ENCODE measurements at regions not wholly inside any gene's neighbourhood (a gene's known extent, or its start where the extent isn't known, plus 50 kb on each side); places are given as distances from the start of the nearest gene placed in this dataset.

DNA sequence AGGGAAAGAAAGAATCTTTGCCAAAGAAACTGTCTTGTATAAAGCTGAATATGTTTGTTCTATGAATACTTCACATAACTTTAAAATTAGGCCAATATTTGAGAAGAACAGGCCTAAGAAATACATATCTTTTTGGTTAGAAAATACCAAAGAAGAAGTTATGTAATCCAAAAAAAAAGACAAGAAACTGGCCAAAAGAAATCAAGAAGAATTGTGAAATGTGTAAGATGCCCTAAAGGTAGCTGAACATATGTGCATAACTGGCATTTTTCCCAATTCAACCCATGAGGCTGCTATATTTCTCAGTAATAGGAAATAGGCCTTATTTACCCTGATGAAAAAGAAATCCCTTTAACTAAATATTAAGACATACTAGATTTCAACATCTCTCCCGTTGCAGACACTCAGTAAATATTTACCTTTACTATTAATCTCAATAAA is 290.0 kb downstream of the CETN3 start:
- Histone ChIP-seq H3K36me3 (ENCODE audit: control insufficient read depth, insufficient read depth, low read length) (no peaks in the 10 kb centered on the region), H3K27me3 (replicated peaks; ENCODE audit: control insufficient read depth, insufficient read depth, low read length, poor library complexity, severe bottlenecking) (no peaks in the 10 kb centered on the region), H3K27ac (ENCODE audit: insufficient read depth, low read length, poor library complexity, severe bottlenecking) (no peak overlapping the region), H3K4me1 (ENCODE audit: control insufficient read depth, insufficient read depth, low read length, poor library complexity, severe bottlenecking) (no peaks in the 10 kb centered on the region), H3K4me3 (ENCODE audit: insufficient read depth, low read depth, low read length, poor library complexity, severe bottlenecking) (no peak overlapping the region), H3K9me3 (ENCODE audit: control insufficient read depth, low read length) (no peaks in the 10 kb centered on the region)
- DNase-seq = no peak

DNA sequence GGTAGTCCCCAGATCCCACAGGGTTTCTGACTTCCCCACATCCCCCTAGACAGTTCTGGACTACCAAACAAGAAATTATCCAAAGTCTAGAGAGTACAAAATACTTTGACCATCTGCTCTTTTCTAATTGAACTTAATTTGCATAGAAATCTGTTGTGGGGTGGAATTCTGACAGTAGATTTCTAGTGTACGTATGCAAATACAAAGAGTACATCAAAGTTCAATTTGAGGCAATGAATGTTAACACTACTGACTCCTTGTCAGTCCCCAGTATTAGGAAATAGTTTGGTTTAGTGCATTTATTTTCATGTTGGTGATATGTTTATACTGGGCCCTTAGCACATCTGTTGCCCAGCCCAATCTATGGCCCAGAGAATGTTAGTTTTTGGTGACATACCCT is 292.6 kb downstream of the CETN3 start:
- no peak overlapping the region for H3K27ac ChIP-seq (ENCODE audit: insufficient read depth, low read length, poor library complexity, severe bottlenecking)
- no peak for DNase-seq
- H3K4me1 ChIP-seq (ENCODE audit: control insufficient read depth, insufficient read depth, low read length, poor library complexity, severe bottlenecking) = no peaks in the 10 kb centered on the region
- H3K9me3 ChIP-seq (ENCODE audit: control insufficient read depth, low read length) = no peaks in the 10 kb centered on the region
- H3K36me3 ChIP-seq (ENCODE audit: control insufficient read depth, insufficient read depth, low read length) = no peaks in the 10 kb centered on the region
- H3K4me3 ChIP-seq (ENCODE audit: insufficient read depth, low read depth, low read length, poor library complexity, severe bottlenecking) = no peak overlapping the region
- H3K27me3 ChIP-seq (replicated peaks; ENCODE audit: control insufficient read depth, insufficient read depth, low read length, poor library complexity, severe bottlenecking) = no peaks in the 10 kb centered on the region

DNA sequence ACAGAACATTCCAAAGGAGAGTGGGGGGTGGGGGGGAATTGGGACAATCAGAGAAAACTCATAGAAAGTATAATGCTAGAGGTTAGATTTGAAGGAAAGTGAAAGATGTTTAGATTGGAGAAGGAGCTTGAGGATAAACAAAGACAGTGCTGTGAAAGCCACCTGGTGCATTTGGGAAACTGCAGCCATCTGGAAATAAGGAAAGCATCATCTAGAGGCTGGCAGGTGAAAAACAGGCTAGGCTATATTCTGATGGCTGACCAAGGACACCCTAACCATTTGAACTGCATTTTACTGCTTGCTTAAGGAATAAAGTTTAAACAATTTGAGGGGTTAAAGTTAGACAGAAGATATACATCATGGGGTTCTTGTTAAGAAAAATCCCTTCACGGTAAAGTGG is 296.4 kb downstream of the CETN3 start:
- no peaks in the 10 kb centered on the region for H3K36me3 ChIP-seq (ENCODE audit: control insufficient read depth, insufficient read depth, low read length)
- no peak overlapping the region for H3K4me3 ChIP-seq (ENCODE audit: insufficient read depth, low read depth, low read length, poor library complexity, severe bottlenecking)
- DNase-seq = no peak
- no peaks in the 10 kb centered on the region for H3K27me3 ChIP-seq (replicated peaks; ENCODE audit: control insufficient read depth, insufficient read depth, low read length, poor library complexity, severe bottlenecking)
- no peak overlapping the region for H3K27ac ChIP-seq (ENCODE audit: insufficient read depth, low read length, poor library complexity, severe bottlenecking)
- H3K9me3 ChIP-seq (ENCODE audit: control insufficient read depth, low read length) = no peaks in the 10 kb centered on the region
- H3K4me1 ChIP-seq (ENCODE audit: control insufficient read depth, insufficient read depth, low read length, poor library complexity, severe bottlenecking) = no peaks in the 10 kb centered on the region

DNA sequence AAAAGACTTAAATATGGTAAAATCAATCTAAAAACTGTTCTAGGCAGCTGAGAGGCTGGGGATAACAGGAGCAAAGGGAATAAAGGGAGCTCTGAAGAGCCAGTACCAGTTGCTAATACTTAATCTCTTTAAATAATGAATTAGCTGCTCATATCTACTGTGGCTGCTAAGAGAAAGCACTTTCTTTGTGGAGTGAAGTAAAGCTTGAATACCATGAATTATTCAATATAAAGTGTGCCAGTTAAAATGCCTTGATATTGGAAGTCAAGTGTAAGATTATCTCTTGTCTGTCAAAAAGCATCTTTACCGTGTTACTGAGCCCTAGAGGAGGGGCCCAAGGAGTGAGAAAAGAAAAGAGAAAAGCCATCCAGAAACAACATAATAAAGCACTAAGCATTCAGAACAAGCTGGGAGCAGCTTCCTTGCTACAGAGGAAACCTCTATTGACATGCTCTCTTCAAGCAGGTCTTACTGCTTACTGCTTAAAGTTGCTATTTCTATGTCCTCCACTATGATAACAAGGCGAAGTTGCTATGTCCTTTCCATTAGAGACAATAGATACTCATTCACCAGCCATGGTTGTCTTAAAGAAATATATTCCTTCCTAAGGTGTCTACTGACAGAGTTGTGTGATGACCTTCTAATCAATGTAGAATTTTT is 297.4 kb downstream of the CETN3 start:
- no peaks in the 10 kb centered on the region for H3K9me3 ChIP-seq (ENCODE audit: control insufficient read depth, low read length)
- H3K27me3 ChIP-seq (replicated peaks; ENCODE audit: control insufficient read depth, insufficient read depth, low read length, poor library complexity, severe bottlenecking) = no peaks in the 10 kb centered on the region
- no peak overlapping the region for H3K4me3 ChIP-seq (ENCODE audit: insufficient read depth, low read depth, low read length, poor library complexity, severe bottlenecking)
- no peaks in the 10 kb centered on the region for H3K4me1 ChIP-seq (ENCODE audit: control insufficient read depth, insufficient read depth, low read length, poor library complexity, severe bottlenecking)
- no peak overlapping the region for H3K27ac ChIP-seq (ENCODE audit: insufficient read depth, low read length, poor library complexity, severe bottlenecking)
- H3K36me3 ChIP-seq (ENCODE audit: control insufficient read depth, insufficient read depth, low read length) = no peaks in the 10 kb centered on the region
- DNase-seq = no peak

DNA sequence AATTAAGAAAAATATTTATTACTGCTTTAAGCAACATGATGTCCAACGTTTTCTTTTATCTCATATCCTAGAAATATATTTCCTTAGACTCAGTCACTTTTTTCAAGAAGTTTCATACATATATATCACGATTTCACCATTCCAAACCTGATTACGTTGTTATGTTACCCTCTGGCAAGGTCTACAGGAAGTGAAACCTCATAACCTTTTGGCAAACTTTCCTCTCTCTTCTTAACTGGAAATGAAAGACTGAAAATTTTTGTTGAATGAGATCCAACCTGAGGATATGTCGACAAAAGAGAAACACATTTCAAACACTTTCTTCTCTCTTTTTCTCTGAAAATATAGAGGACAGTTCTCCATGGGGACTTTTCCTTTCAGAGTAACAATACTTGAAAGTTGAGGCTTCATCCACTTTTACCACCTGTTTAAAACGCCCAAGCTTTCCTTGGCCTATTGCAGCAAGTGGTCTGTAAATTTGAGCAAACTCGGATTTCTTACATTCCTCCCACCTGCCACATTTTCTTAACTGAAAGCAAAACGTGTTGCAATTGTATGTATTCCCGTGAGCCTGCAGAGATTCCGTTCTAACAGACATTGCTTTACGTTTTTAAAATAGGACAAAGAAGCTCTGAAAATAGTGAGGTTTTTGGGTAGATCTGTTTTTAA is 298.1 kb downstream of the CETN3 start:
- Histone ChIP-seq H3K9me3 (ENCODE audit: control insufficient read depth, low read length) (no peaks in the 10 kb centered on the region), H3K4me1 (ENCODE audit: control insufficient read depth, insufficient read depth, low read length, poor library complexity, severe bottlenecking) (no peaks in the 10 kb centered on the region), H3K4me3 (ENCODE audit: insufficient read depth, low read depth, low read length, poor library complexity, severe bottlenecking) (no peak overlapping the region), H3K27ac (ENCODE audit: insufficient read depth, low read length, poor library complexity, severe bottlenecking) (no peak overlapping the region), H3K27me3 (replicated peaks; ENCODE audit: control insufficient read depth, insufficient read depth, low read length, poor library complexity, severe bottlenecking) (no peaks in the 10 kb centered on the region), H3K36me3 (ENCODE audit: control insufficient read depth, insufficient read depth, low read length) (no peaks in the 10 kb centered on the region)
- DNase-seq = no peak

DNA sequence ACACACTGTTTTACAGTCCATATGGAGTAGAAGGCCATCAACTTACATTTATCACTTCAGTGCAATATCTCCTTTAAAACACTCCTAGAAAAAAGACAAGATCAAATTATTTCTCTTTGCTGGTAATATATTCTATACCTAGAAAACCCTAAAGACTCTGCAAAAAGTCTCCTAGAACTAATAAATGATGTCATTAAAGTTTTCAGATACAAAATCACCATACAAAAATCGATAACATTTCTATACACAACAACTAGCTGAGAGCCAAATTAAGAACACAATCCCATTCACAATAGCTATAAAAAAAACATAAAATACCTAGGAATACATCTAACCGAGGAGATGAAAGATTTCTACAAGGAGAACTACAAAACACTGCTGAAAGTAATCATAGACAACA is 300.3 kb downstream of the CETN3 start:
- Histone ChIP-seq H3K9me3 (ENCODE audit: control insufficient read depth, low read length) (no peaks in the 10 kb centered on the region), H3K4me3 (ENCODE audit: insufficient read depth, low read depth, low read length, poor library complexity, severe bottlenecking) (no peak overlapping the region), H3K4me1 (ENCODE audit: control insufficient read depth, insufficient read depth, low read length, poor library complexity, severe bottlenecking) (no peaks in the 10 kb centered on the region), H3K36me3 (ENCODE audit: control insufficient read depth, insufficient read depth, low read length) (no peaks in the 10 kb centered on the region), H3K27ac (ENCODE audit: insufficient read depth, low read length, poor library complexity, severe bottlenecking) (no peak overlapping the region), H3K27me3 (replicated peaks; ENCODE audit: control insufficient read depth, insufficient read depth, low read length, poor library complexity, severe bottlenecking) (no peaks in the 10 kb centered on the region)
- DNase-seq = no peak

DNA sequence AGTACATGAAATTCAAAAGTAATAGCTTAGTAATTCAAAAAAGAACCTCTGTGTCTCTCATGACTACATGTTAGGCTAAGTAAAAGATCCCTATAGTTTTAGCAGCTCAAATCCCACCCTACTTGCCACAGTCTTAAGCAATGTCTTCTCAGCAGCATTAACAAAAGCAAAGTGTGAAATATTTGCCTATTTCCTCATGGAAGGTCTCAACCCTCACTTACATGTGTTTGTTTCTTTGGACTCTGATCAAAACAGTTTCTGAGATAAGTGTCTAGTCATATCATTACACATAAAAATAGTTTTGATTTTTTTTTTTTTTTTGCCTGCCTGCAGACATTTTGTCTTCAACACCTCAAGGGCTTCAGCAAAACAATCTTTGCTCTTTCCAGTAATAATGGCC is 310.5 kb downstream of the CETN3 start:
- DNase-seq = no peak
- Histone ChIP-seq H3K9me3 (ENCODE audit: control insufficient read depth, low read length) (no peaks in the 10 kb centered on the region), H3K36me3 (ENCODE audit: control insufficient read depth, insufficient read depth, low read length) (no peaks in the 10 kb centered on the region), H3K4me1 (ENCODE audit: control insufficient read depth, insufficient read depth, low read length, poor library complexity, severe bottlenecking) (no peaks in the 10 kb centered on the region), H3K27ac (ENCODE audit: insufficient read depth, low read length, poor library complexity, severe bottlenecking) (no peak overlapping the region), H3K4me3 (ENCODE audit: insufficient read depth, low read depth, low read length, poor library complexity, severe bottlenecking) (no peak overlapping the region), H3K27me3 (replicated peaks; ENCODE audit: control insufficient read depth, insufficient read depth, low read length, poor library complexity, severe bottlenecking) (no peaks in the 10 kb centered on the region)

DNA sequence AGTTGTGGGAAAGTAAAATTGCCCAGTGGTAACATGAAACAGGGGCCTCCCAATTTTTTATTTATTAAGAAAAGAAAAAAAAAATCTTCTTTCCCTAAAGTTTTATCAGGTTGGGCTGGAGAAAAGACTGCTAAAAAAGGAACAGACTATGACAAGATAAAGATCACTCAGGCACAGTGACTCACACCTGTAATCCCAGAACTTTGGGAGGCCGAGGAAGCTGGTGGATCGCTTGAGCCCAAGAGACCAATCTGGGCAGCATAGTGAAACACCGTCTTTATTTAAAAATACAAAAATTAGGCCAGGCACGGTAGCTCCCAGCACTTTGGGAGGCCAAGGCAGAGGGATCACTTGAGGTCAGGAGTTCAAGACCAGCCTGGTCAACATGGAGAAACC is 312.5 kb downstream of the CETN3 start:
- no peak overlapping the region for H3K27ac ChIP-seq (ENCODE audit: insufficient read depth, low read length, poor library complexity, severe bottlenecking)

DNA sequence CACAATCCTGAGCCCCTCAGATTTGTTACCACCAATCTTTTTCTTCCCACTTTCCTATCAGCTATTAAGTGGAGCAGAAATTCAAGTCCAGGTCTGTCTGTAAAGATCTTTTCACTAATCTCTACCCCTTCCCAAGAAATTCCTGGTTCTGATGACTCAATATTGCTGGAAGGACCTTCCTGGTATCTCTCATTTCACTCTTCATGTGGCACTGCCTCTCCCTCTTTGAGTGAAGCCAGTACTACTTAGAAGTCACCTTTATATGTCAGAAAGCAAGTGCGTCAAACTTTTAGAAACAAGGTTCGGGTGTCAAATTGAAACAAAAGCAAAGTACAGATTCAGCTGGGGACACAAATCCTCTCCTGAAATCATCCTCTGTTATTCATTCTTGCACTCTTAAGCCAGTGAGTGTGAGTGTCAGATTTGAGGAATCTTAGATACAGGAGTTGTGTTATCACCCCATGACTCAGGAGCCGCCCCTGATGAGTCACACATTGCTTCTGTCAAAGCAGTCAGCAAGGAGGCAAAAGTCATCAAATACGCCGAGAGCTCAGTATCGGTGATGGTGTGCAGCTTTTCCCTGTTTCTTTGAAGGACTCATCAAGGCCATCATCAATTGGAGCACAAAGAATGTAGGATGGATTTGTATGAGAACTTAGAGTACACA is 313.0 kb downstream of the CETN3 start:
- Histone ChIP-seq H3K36me3 (ENCODE audit: control insufficient read depth, insufficient read depth, low read length) (no peaks in the 10 kb centered on the region), H3K9me3 (ENCODE audit: control insufficient read depth, low read length) (no peaks in the 10 kb centered on the region), H3K4me3 (ENCODE audit: insufficient read depth, low read depth, low read length, poor library complexity, severe bottlenecking) (no peak overlapping the region), H3K4me1 (ENCODE audit: control insufficient read depth, insufficient read depth, low read length, poor library complexity, severe bottlenecking) (no peaks in the 10 kb centered on the region), H3K27me3 (replicated peaks; ENCODE audit: control insufficient read depth, insufficient read depth, low read length, poor library complexity, severe bottlenecking) (no peaks in the 10 kb centered on the region), H3K27ac (ENCODE audit: insufficient read depth, low read length, poor library complexity, severe bottlenecking) (no peak overlapping the region)
- no peak for DNase-seq

More for the DNA sequence above, 312.5 kb downstream of the CETN3 start:
- Histone ChIP-seq H3K9me3 (ENCODE audit: control insufficient read depth, low read length) (no peaks in the 10 kb centered on the region), H3K27me3 (replicated peaks; ENCODE audit: control insufficient read depth, insufficient read depth, low read length, poor library complexity, severe bottlenecking) (no peaks in the 10 kb centered on the region), H3K36me3 (ENCODE audit: control insufficient read depth, insufficient read depth, low read length) (no peaks in the 10 kb centered on the region), H3K4me3 (ENCODE audit: insufficient read depth, low read depth, low read length, poor library complexity, severe bottlenecking) (no peak overlapping the region), H3K4me1 (ENCODE audit: control insufficient read depth, insufficient read depth, low read length, poor library complexity, severe bottlenecking) (no peaks in the 10 kb centered on the region)
- no peak for DNase-seq

Data from effector memory CD4-positive, alpha-beta T cell (primary cell).